CD4-positive, alpha-beta T cell (primary cell): ENCODE measurements at regions not wholly inside any gene's neighbourhood (a gene's known extent, or its start where the extent isn't known, plus 50 kb on each side); places are given as distances from the start of the nearest gene placed in this dataset.

Source experiments
- ATAC-seq: fragments of 200-7000 bp; cut with Tn5 transposase; one replicate; pipeline ENCODE4 v1.10.0; 2022; ENCODE audit warnings: mild to moderate bottlenecking; ENCODE audit not compliant: poor library complexity
- CTCF ChIA-PET: fragments of 350-600 bp; sonication (Branson Sonifier 250); formaldehyde crosslinking; loops from one replicate; lab custom pipeline; 2021; ENCODE audit warnings: antibody characterized with exemption, inconsistent platforms; lab: Charles Lee
- POLR2A ChIA-PET: fragments of 350-600 bp; sonication (Branson Sonifier 250); formaldehyde crosslinking; loops from one replicate; lab custom pipeline; 2021; ENCODE audit warnings: antibody characterized with exemption, inconsistent platforms; lab: Charles Lee
- DNase-seq, 14 experiments: peaks; one replicate each; pipeline ENCODE4 v3.0.0-alpha.2; 2013 to 2020; ENCODE audit warnings: mixed read lengths in 2 of 14
- H3K27ac ChIP-seq, 2 donors: one replicate each; pipeline versions ENCODE4 v1.5.1 to v1.7.0; 2013; ENCODE audit warnings: low read length in 2 of 2, low read depth in 1 of 2, mild to moderate bottlenecking in 1 of 2
- H3K27me3 ChIP-seq, 2 experiments: 1 replicate in 1 of 2; 2 replicates in 1 of 2; pipeline versions ENCODE4 v1.6.1 to v1.7.0; 2013; ENCODE audit warnings: low read length in 2 of 2, control low read depth in 1 of 2, mild to moderate bottlenecking in 1 of 2, moderate library complexity in 1 of 2; ENCODE audit not compliant: insufficient read depth in 2 of 2, control insufficient read depth in 1 of 2
- H3K36me3 ChIP-seq: one replicate; pipeline ENCODE4 v1.6.1; 2013; ENCODE audit warnings: low read length, control low read depth; ENCODE audit not compliant: insufficient read depth
- H3K4me1 ChIP-seq: one replicate; pipeline ENCODE4 v1.6.1; 2013; ENCODE audit warnings: low read length, control low read depth; ENCODE audit not compliant: insufficient read depth
- H3K4me3 ChIP-seq: one replicate; pipeline ENCODE4 v1.5.1; 2013; ENCODE audit warnings: mild to moderate bottlenecking, low read length, moderate library complexity
- H3K9me3 ChIP-seq, 2 experiments: 1 replicate in 1 of 2; 2 replicates in 1 of 2; pipeline versions ENCODE4 v1.6.1 to v1.7.0; 2013; ENCODE audit warnings: low read length in 2 of 2, mild to moderate bottlenecking in 2 of 2, control low read depth in 1 of 2, moderate library complexity in 1 of 2; ENCODE audit not compliant: control insufficient read depth in 1 of 2, insufficient read depth in 1 of 2
- H3K27ac Mint-ChIP-seq: one replicate; pipeline ENCODE4 v1.8.0; 2020; ENCODE audit warnings: mixed read lengths
- H3K27me3 Mint-ChIP-seq: one replicate; pipeline ENCODE4 v1.8.0; 2021; ENCODE audit warnings: mixed read lengths
- H3K36me3 Mint-ChIP-seq: one replicate; pipeline ENCODE4 v1.8.0; 2021; ENCODE audit warnings: low read depth, mixed read lengths
- H3K4me1 Mint-ChIP-seq: one replicate; pipeline ENCODE4 v1.8.0; 2021; ENCODE audit warnings: low read depth, mixed read lengths
- H3K4me3 Mint-ChIP-seq: one replicate; pipeline ENCODE4 v1.8.0; 2020; ENCODE audit warnings: mild to moderate bottlenecking, mixed read lengths
- H3K9me3 Mint-ChIP-seq: one replicate; pipeline ENCODE4 v1.8.0; 2020; ENCODE audit warnings: mixed read lengths
- CTCF ChIP-seq: fragments of 200-600 bp; IDR thresholded peaks from one replicate; pipeline ENCODE4 v1.8.0; 2022; ENCODE audit warnings: antibody characterized with exemption, mild to moderate bottlenecking
- intact Hi-C, 2 experiments: fragments of 100-400 bp; cut with DNase I in 1 of 2; cut with micrococcal nuclease in 1 of 2; formaldehyde crosslinking; loops; one replicate each; pipeline versions ENCODE4 v1.15.1 to v1.9.0; 2023 to 2025; cut with DNase I, micrococcal nuclease

- TF ChIP-seq CTCF: no peak
- Mint-ChIP-seq H3K9me3 (peaks cover 8% of the 10 kb centered on the region), H3K4me1 (no peaks in the 10 kb centered on the region), H3K27ac (no peak overlapping the region), H3K27me3 (no peaks in the 10 kb centered on the region), H3K36me3 (no peaks in the 10 kb centered on the region), H3K4me3 (no peak overlapping the region)
- ATAC-seq (no peak), DNase-seq (no peak)
- Histone ChIP-seq H3K27ac (no peak overlapping the region), H3K4me3 (no peak overlapping the region), H3K9me3 (peaks cover under 1 to 12% of the 10 kb centered on the region in 2 experiments), H3K36me3 (no peaks in the 10 kb centered on the region), H3K4me1 (no peaks in the 10 kb centered on the region), H3K27me3 (no peaks in the 10 kb centered on the region)
- ChIA-PET POLR2A (no interaction called here), CTCF (no interaction called here)
- intact Hi-C loops: no loop called here
These were observed 214.6 kb downstream of the HDGFL1 start for GRCh38 chr6:22783931-22784330.

- no peak for ATAC-seq
- H3K9me3 ChIP-seq: peaks cover 0 to 4% of the 10 kb centered on the region in 2 experiments
- Mint-ChIP-seq H3K27me3 (no peaks in the 10 kb centered on the region), H3K4me3 (no peak overlapping the region), H3K9me3 (peaks cover 6% of the 10 kb centered on the region), H3K27ac (no peak overlapping the region), H3K4me1 (no peaks in the 10 kb centered on the region), H3K36me3 (no peaks in the 10 kb centered on the region)
- no peaks in the 10 kb centered on the region for H3K4me1 ChIP-seq
- H3K27ac ChIP-seq: no peak overlapping the region
- H3K4me3 ChIP-seq: no peak overlapping the region
- no peak for DNase-seq
- ChIA-PET CTCF (no interaction called here), POLR2A (no interaction called here)
- no peaks in the 10 kb centered on the region for H3K27me3 ChIP-seq
- intact Hi-C loops: no loop called here
- H3K36me3 ChIP-seq: no peaks in the 10 kb centered on the region
- no peak for TF ChIP-seq CTCF
These were observed 215.4 kb downstream of the HDGFL1 start for GRCh38 chr6:22784601-22785410.

GRCh38 chr6:22788038-22788437 lies 218.7 kb downstream of the HDGFL1 start:
- H3K4me3 ChIP-seq: no peak overlapping the region
- no peaks in the 10 kb centered on the region for H3K27me3 ChIP-seq
- H3K4me1 ChIP-seq: no peaks in the 10 kb centered on the region
- Mint-ChIP-seq H3K4me3 (no peak overlapping the region), H3K27me3 (no peaks in the 10 kb centered on the region), H3K4me1 (no peaks in the 10 kb centered on the region), H3K36me3 (no peaks in the 10 kb centered on the region), H3K9me3 (peaks cover 6% of the 10 kb centered on the region), H3K27ac (no peak overlapping the region)
- no peaks in the 10 kb centered on the region for H3K36me3 ChIP-seq
- TF ChIP-seq CTCF: no peak
- H3K27ac ChIP-seq: no peak overlapping the region
- ATAC-seq (no peak), DNase-seq (no peak)
- CTCF ChIA-PET: no interaction called here
- POLR2A ChIA-PET: no interaction called here
- peaks cover 0 to 7% of the 10 kb centered on the region in 2 experiments for H3K9me3 ChIP-seq
- intact Hi-C loops: no loop called here
